PC-3 (cell line): ENCODE measurements at regions not wholly inside any gene's neighbourhood (a gene's known extent, or its start where the extent isn't known, plus 50 kb on each side); places are given as distances from the start of the nearest gene placed in this dataset.

Experiments
- ATAC-seq: fragments of 200-7000 bp; cut with Tn5 transposase; 2 replicates; pipeline ENCODE4 v1.9.1; 2020; ENCODE audit warnings: mild to moderate bottlenecking, moderate library complexity
- BruUV-seq: library from RNA; stranded (reverse); fragments of 400-500 nt; replicated peaks from 2 replicates; lab custom pipeline; 2021; lab: Mats Ljungman, UMichigan
- CTCF ChIA-PET: fragments of 300-600 bp; sonication (Branson Sonifier 250); formaldehyde crosslinking; loops from one replicate; lab custom pipeline; 2022; ENCODE audit warnings: antibody characterized with exemption; lab: Charles Lee
- POLR2A ChIA-PET: fragments of 300-600 bp; sonication (Branson Sonifier 250); formaldehyde crosslinking; loops from one replicate; lab custom pipeline; 2022; ENCODE audit warnings: antibody characterized with exemption; ENCODE audit not compliant: unreplicated experiment; lab: Charles Lee
- DNase-seq: peaks from one replicate; pipeline ENCODE4 v3.0.0-alpha.2; 2015
- H2AFZ ChIP-seq: fragments of 300-600 bp; sonication (generic); 2 replicates; pipeline ENCODE4 v1.6.0; 2016; ENCODE audit warnings: antibody characterized with exemption, low read length
- H3F3A ChIP-seq: fragments of 300-600 bp; sonication (generic); one replicate; pipeline ENCODE4 v1.6.0; 2017; ENCODE audit warnings: antibody characterized with exemption, low read length, control low read depth, mild to moderate bottlenecking; ENCODE audit not compliant: unreplicated experiment
- H3K27ac ChIP-seq: fragments of 300-600 bp; sonication (generic); 2 replicates; pipeline ENCODE4 v1.5.1; 2016; ENCODE audit warnings: mild to moderate bottlenecking, low read length
- H3K27me3 ChIP-seq: fragments of 300-600 bp; sonication (generic); 2 replicates; pipeline ENCODE4 v1.6.1; 2016; ENCODE audit warnings: low read length, mixed read lengths
- H3K36me3 ChIP-seq: fragments of 300-600 bp; sonication (generic); 2 replicates; pipeline ENCODE4 v1.6.1; 2016; ENCODE audit warnings: low read depth, mixed run types, low read length, mixed read lengths
- H3K4me1 ChIP-seq: fragments of 300-600 bp; sonication (generic); 2 replicates; pipeline ENCODE4 v1.5.1; 2016; ENCODE audit warnings: low read length; ENCODE audit not compliant: insufficient read depth
- H3K4me2 ChIP-seq: fragments of 300-600 bp; sonication (generic); 2 replicates; pipeline ENCODE4 v1.6.0; 2016; ENCODE audit warnings: low read length
- H3K4me3 ChIP-seq: fragments of 300-600 bp; sonication (generic); 2 replicates; pipeline ENCODE4 v1.5.1; 2016; ENCODE audit warnings: mild to moderate bottlenecking, low read length, mixed read lengths
- H3K79me2 ChIP-seq: fragments of 300-600 bp; sonication (generic); 2 replicates; pipeline ENCODE4 v1.6.1; 2017; ENCODE audit warnings: low read length, mixed read lengths
- H3K9ac ChIP-seq: fragments of 300-600 bp; sonication (generic); 2 replicates; pipeline ENCODE4 v1.6.0; 2016; ENCODE audit warnings: mild to moderate bottlenecking, low read length
- H3K9me2 ChIP-seq: fragments of 300-600 bp; sonication (generic); replicated peaks from 2 replicates; pipeline ENCODE4 v1.6.1; 2016; ENCODE audit warnings: mixed run types, low read length, mixed read lengths
- H3K9me3 ChIP-seq: fragments of 300-600 bp; sonication (generic); 2 replicates; pipeline ENCODE4 v1.6.1; 2016; ENCODE audit warnings: low read length, mixed read lengths
- H4K20me1 ChIP-seq: fragments of 300-600 bp; sonication (generic); 2 replicates; pipeline ENCODE4 v1.6.1; 2016; ENCODE audit warnings: low read length, mixed read lengths
- EZH2 ChIP-seq: fragments of 300-600 bp; sonication (generic); IDR thresholded peaks from one replicate; pipeline ENCODE4 v1.6.1; 2017; ENCODE audit warnings: antibody characterized with exemption, mild to moderate bottlenecking, low read length; ENCODE audit not compliant: unreplicated experiment
- EZH2phosphoT487 ChIP-seq: fragments of 300-600 bp; sonication (generic); IDR thresholded peaks from 2 replicates; pipeline ENCODE4 v1.6.1; 2018; ENCODE audit warnings: mild to moderate bottlenecking, antibody characterized with exemption, low read length, borderline replicate concordance
- intact Hi-C: fragments of 100-400 bp; cut with micrococcal nuclease; formaldehyde crosslinking; loops from 2 replicates; pipeline ENCODE4 v1.9.0; 2023
- TF ChIP-seq, protein P1 (sequence below): fragments of 300-600 bp; sonication (generic); conservative IDR thresholded peaks from 2 replicates; pipeline ENCODE4 v1.5.1; 2017; ENCODE audit warnings: antibody characterized with exemption, low read depth, mild to moderate bottlenecking, low read length

- H3K9me3 ChIP-seq = no peaks in the 10 kb centered on the region
- H3K4me1 ChIP-seq = no peaks in the 10 kb centered on the region
- no peaks in the 10 kb centered on the region for H3F3A ChIP-seq
- H2AFZ ChIP-seq = no peak overlapping the region
- no TSS peak for BruUV-seq
- no peak overlapping the region for H3K4me2 ChIP-seq
- no peak overlapping the region for H3K9ac ChIP-seq
- CTCF ChIA-PET = no interaction called here
- POLR2A ChIA-PET = no interaction called here
- no peaks in the 10 kb centered on the region for H3K79me2 ChIP-seq
- ATAC-seq (no peak), DNase-seq (no peak)
- H4K20me1 ChIP-seq = no peaks in the 10 kb centered on the region
- H3K27ac ChIP-seq = no peak overlapping the region
- intact Hi-C loops = no loop called here
- H3K4me3 ChIP-seq = no peak overlapping the region
- TF ChIP-seq EZH2 (no peak), EZH2phosphoT487 (no peak)
- TF ChIP-seq, protein P1, sequence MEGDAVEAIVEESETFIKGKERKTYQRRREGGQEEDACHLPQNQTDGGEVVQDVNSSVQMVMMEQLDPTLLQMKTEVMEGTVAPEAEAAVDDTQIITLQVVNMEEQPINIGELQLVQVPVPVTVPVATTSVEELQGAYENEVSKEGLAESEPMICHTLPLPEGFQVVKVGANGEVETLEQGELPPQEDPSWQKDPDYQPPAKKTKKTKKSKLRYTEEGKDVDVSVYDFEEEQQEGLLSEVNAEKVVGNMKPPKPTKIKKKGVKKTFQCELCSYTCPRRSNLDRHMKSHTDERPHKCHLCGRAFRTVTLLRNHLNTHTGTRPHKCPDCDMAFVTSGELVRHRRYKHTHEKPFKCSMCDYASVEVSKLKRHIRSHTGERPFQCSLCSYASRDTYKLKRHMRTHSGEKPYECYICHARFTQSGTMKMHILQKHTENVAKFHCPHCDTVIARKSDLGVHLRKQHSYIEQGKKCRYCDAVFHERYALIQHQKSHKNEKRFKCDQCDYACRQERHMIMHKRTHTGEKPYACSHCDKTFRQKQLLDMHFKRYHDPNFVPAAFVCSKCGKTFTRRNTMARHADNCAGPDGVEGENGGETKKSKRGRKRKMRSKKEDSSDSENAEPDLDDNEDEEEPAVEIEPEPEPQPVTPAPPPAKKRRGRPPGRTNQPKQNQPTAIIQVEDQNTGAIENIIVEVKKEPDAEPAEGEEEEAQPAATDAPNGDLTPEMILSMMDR = no peak
- no peaks in the 10 kb centered on the region for H3K9me2 ChIP-seq
- no peaks in the 10 kb centered on the region for H3K27me3 ChIP-seq
- H3K36me3 ChIP-seq = no peaks in the 10 kb centered on the region
These were observed 405.9 kb downstream of the ZNF536 start for GRCh38 chr19:30778061-30778460.

- no peak overlapping the region for H3K27ac ChIP-seq
- no peaks in the 10 kb centered on the region for H3F3A ChIP-seq
- H4K20me1 ChIP-seq = no peaks in the 10 kb centered on the region
These were observed 403.8 kb downstream of the ZNF536 start for GRCh38 chr19:30775956-30776355.

GRCh38 chr19:30774252-30774766 is 402.1 kb downstream of the ZNF536 start:
- intact Hi-C loops = no loop called here
- ATAC-seq = no peak
- no peak overlapping the region for H3K4me2 ChIP-seq
- TF ChIP-seq EZH2phosphoT487 (no peak), EZH2 (no peak)
- TF ChIP-seq, protein P1 = no peak
- no peaks in the 10 kb centered on the region for H3F3A ChIP-seq
- DNase-seq = no peak
- H3K79me2 ChIP-seq = no peaks in the 10 kb centered on the region
- no peak overlapping the region for H3K27ac ChIP-seq
- ChIA-PET POLR2A (no interaction called here), CTCF (no interaction called here)
- no peaks in the 10 kb centered on the region for H3K4me1 ChIP-seq
- BruUV-seq = no TSS peak
- H3K9ac ChIP-seq = no peak overlapping the region
- no peaks in the 10 kb centered on the region for H3K9me2 ChIP-seq
- H3K9me3 ChIP-seq = no peaks in the 10 kb centered on the region
- no peak overlapping the region for H3K4me3 ChIP-seq
- no peaks in the 10 kb centered on the region for H3K27me3 ChIP-seq
- H2AFZ ChIP-seq = no peak overlapping the region
- H3K36me3 ChIP-seq = no peaks in the 10 kb centered on the region
- no peaks in the 10 kb centered on the region for H4K20me1 ChIP-seq

More at GRCh38 chr19:30775956-30776355, 403.8 kb downstream of the ZNF536 start:
- no peak for DNase-seq
- no peak for TF ChIP-seq EZH2
- no peak overlapping the region for H3K9ac ChIP-seq
- H3K9me2 ChIP-seq = no peaks in the 10 kb centered on the region
- no peaks in the 10 kb centered on the region for H3K9me3 ChIP-seq
- no peaks in the 10 kb centered on the region for H3K27me3 ChIP-seq
- POLR2A ChIA-PET = no interaction called here
- H3K79me2 ChIP-seq = no peaks in the 10 kb centered on the region
- CTCF ChIA-PET = no interaction called here
- intact Hi-C loops = no loop called here
- no peak overlapping the region for H2AFZ ChIP-seq
- no peak overlapping the region for H3K4me2 ChIP-seq
- no peak overlapping the region for H3K4me3 ChIP-seq
- BruUV-seq = no TSS peak
- H3K4me1 ChIP-seq = no peaks in the 10 kb centered on the region
- ATAC-seq = no peak
- H3K36me3 ChIP-seq = no peaks in the 10 kb centered on the region
